Panc1 (cell line): ENCODE measurements at regions not wholly inside any gene's neighbourhood (a gene's known extent, or its start where the extent isn't known, plus 50 kb on each side); places are given as distances from the start of the nearest gene placed in this dataset.

Experiments
- ATAC-seq: fragments of 200-7000 bp; cut with Tn5 transposase; 2 replicates; pipeline ENCODE4 v1.9.1; 2020; ENCODE audit warnings: mild to moderate bottlenecking, moderate library complexity
- BruUV-seq: library from RNA; stranded (reverse); fragments of 400-500 nt; replicated peaks from 2 replicates; lab custom pipeline; 2021; lab: Mats Ljungman, UMichigan
- CTCF ChIA-PET: fragments of 300-600 bp; sonication (Branson Sonifier 250); formaldehyde crosslinking; loops from one replicate; lab custom pipeline; 2022; ENCODE audit warnings: antibody characterized with exemption; lab: Charles Lee
- POLR2A ChIA-PET: fragments of 300-600 bp; sonication (Branson Sonifier 250); formaldehyde crosslinking; loops from one replicate; lab custom pipeline; 2022; ENCODE audit warnings: antibody characterized with exemption; lab: Charles Lee
- DNase-seq: peaks from one replicate; pipeline ENCODE4 v3.0.0-alpha.2; 2010; ENCODE audit warnings: low read depth, low spot score
- H3K27ac ChIP-seq: 2 replicates; pipeline ENCODE4 v1.5.1; 2011; ENCODE audit warnings: mild to moderate bottlenecking, low read length, inconsistent platforms
- H3K27me3 ChIP-seq: fragments of 200-500 bp; sonication (Bioruptor generic); 2 replicates; pipeline ENCODE4 v1.6.0; 2014; ENCODE audit warnings: low read length, inconsistent platforms; ENCODE audit not compliant: control insufficient read depth, insufficient read depth
- H3K36me3 ChIP-seq: fragments of 200-500 bp; sonication (Bioruptor generic); 2 replicates; pipeline ENCODE4 v1.5.1; 2014; ENCODE audit warnings: inconsistent platforms, mild to moderate bottlenecking, low read length, moderate library complexity; ENCODE audit not compliant: control insufficient read depth, insufficient read depth
- H3K4me1 ChIP-seq: 2 replicates; pipeline ENCODE4 v1.5.1; 2011; ENCODE audit warnings: inconsistent platforms, mild to moderate bottlenecking, low read length, moderate library complexity; ENCODE audit not compliant: control insufficient read depth, insufficient read depth
- H3K4me3 ChIP-seq, 2 experiments: 2 replicates each; pipeline ENCODE4 v1.5.1; 2011 to 2012; ENCODE audit warnings: low read depth in 2 of 2, low read length in 2 of 2, mild to moderate bottlenecking in 2 of 2, inconsistent platforms in 1 of 2, moderate library complexity in 1 of 2
- H3K9me3 ChIP-seq: fragments of 200-500 bp; sonication (Bioruptor generic); 2 replicates; pipeline ENCODE4 v1.5.1; 2014; ENCODE audit warnings: low read depth, mild to moderate bottlenecking, inconsistent platforms, low read length, moderate library complexity; ENCODE audit not compliant: control insufficient read depth, insufficient read depth
- POLR2AphosphoS5 ChIP-seq: IDR thresholded peaks from 2 replicates; pipeline ENCODE4 v1.6.1; 2012; ENCODE audit warnings: mild to moderate bottlenecking, low read depth, low read length, moderate library complexity
- SIN3A ChIP-seq: IDR thresholded peaks from 2 replicates; pipeline ENCODE4 v1.6.1; 2012; ENCODE audit warnings: low read depth, mild to moderate bottlenecking, low read length, moderate library complexity, borderline replicate concordance; ENCODE audit not compliant: insufficient read depth
- TCF7L2 ChIP-seq: IDR thresholded peaks from 2 replicates; pipeline ENCODE4 v1.6.1; 2011; ENCODE audit warnings: mild to moderate bottlenecking, low read depth, low read length, inconsistent platforms
- in situ Hi-C: cut with HindIII; loops from 2 replicates; pipeline ENCODE4 v1.10.0; 2016; ENCODE audit warnings: low sequenced_read_pairs, low pct_unique_long_range_greater_than_20kb
- intact Hi-C: fragments of 100-400 bp; cut with micrococcal nuclease; formaldehyde crosslinking; loops from one replicate; pipeline ENCODE4 v1.10.0; 2022; ENCODE audit not compliant: unreplicated experiment
- TF ChIP-seq, protein P1 (sequence below), 2 experiments: IDR thresholded peaks; 2 replicates each; pipeline ENCODE4 v1.6.1; 2011 to 2012; ENCODE audit warnings: low read depth in 2 of 2, control low read depth in 1 of 2, low read length in 1 of 2, mild to moderate bottlenecking in 1 of 2, moderate library complexity in 1 of 2; ENCODE audit not compliant: insufficient read depth in 1 of 2
- TF ChIP-seq, protein P2 (sequence below): fragments of 450-650 bp; IDR thresholded peaks from 2 replicates; pipeline ENCODE4 v1.5.1; 2017; ENCODE audit warnings: mild to moderate bottlenecking

DNA sequence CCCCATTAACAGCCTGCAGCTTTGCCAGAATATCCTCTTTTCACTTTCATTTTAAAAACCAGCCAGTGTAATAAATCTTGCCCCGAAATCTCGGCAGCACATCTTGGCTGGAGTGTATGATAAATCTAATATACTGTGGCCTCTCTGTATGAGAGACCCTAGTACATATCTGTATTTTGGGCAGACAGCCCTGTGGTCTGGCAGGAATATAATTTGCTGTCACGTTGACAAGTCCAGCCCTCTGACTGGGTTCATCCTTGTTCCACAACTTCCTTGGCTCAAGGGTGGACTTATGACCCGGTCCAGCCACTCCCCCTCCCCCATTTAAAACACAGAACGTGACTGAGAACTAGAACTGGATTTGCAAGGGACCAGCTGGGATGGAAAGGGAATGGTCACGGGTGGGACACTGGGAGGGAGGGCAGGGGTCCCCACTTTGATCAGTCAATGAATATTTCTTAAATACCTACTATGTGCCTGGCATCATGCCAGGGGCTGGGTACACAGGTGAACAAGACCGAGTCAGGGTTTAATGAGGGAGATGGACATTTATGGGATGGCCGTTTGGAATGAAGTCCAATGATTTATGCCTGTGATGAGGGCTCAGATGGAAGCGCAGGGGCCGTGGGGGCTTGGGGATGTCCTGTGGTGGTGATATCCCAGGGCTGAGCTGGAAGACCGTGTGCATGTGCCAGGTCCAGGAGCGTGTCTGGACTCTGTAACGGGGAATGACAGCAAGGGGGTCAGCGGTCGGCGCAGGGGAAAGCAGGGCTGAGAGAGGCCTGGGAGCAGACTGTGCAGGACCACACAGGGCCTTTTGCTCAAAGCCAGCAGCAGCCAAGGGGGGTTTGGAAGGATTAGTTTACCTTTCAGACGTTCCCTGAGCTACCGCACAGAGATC lies 190.5 kb downstream of the PHETA1 start:
- H3K27me3 ChIP-seq, result peaks cover 4% of the 10 kb centered on the region; the same call in 1 of the 2 replicates
- intact Hi-C loops, result loop anchor here (5.0 kb wide), 1 partner anchor 156 kb away; no protein-coding TSS in a partner anchor
- ChIA-PET POLR2A (no interaction called here), CTCF (no interaction called here)
- no TSS peak for BruUV-seq
- no peaks in the 10 kb centered on the region for H3K4me1 ChIP-seq
- H3K4me3 ChIP-seq, result no peak overlapping the region
- in situ Hi-C loops, result no loop called here
- ATAC-seq (no peak), DNase-seq (no peak)
- no peaks in the 10 kb centered on the region for H3K9me3 ChIP-seq
- TF ChIP-seq, protein P1, sequence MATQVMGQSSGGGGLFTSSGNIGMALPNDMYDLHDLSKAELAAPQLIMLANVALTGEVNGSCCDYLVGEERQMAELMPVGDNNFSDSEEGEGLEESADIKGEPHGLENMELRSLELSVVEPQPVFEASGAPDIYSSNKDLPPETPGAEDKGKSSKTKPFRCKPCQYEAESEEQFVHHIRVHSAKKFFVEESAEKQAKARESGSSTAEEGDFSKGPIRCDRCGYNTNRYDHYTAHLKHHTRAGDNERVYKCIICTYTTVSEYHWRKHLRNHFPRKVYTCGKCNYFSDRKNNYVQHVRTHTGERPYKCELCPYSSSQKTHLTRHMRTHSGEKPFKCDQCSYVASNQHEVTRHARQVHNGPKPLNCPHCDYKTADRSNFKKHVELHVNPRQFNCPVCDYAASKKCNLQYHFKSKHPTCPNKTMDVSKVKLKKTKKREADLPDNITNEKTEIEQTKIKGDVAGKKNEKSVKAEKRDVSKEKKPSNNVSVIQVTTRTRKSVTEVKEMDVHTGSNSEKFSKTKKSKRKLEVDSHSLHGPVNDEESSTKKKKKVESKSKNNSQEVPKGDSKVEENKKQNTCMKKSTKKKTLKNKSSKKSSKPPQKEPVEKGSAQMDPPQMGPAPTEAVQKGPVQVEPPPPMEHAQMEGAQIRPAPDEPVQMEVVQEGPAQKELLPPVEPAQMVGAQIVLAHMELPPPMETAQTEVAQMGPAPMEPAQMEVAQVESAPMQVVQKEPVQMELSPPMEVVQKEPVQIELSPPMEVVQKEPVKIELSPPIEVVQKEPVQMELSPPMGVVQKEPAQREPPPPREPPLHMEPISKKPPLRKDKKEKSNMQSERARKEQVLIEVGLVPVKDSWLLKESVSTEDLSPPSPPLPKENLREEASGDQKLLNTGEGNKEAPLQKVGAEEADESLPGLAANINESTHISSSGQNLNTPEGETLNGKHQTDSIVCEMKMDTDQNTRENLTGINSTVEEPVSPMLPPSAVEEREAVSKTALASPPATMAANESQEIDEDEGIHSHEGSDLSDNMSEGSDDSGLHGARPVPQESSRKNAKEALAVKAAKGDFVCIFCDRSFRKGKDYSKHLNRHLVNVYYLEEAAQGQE (IDR thresholded peaks at IDR 0.05; ENCODE audit: insufficient read depth in 1 of 2, low read depth in 2 of 2, low read length in 1 of 2), result no peak
- no peak for TF ChIP-seq TCF7L2
- TF ChIP-seq, protein P2, sequence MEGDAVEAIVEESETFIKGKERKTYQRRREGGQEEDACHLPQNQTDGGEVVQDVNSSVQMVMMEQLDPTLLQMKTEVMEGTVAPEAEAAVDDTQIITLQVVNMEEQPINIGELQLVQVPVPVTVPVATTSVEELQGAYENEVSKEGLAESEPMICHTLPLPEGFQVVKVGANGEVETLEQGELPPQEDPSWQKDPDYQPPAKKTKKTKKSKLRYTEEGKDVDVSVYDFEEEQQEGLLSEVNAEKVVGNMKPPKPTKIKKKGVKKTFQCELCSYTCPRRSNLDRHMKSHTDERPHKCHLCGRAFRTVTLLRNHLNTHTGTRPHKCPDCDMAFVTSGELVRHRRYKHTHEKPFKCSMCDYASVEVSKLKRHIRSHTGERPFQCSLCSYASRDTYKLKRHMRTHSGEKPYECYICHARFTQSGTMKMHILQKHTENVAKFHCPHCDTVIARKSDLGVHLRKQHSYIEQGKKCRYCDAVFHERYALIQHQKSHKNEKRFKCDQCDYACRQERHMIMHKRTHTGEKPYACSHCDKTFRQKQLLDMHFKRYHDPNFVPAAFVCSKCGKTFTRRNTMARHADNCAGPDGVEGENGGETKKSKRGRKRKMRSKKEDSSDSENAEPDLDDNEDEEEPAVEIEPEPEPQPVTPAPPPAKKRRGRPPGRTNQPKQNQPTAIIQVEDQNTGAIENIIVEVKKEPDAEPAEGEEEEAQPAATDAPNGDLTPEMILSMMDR, result no peak
- TF ChIP-seq POLR2AphosphoS5, result no peak
- no peak for TF ChIP-seq SIN3A
- no peaks in the 10 kb centered on the region for H3K36me3 ChIP-seq
- H3K27ac ChIP-seq, result no peak overlapping the region

DNA sequence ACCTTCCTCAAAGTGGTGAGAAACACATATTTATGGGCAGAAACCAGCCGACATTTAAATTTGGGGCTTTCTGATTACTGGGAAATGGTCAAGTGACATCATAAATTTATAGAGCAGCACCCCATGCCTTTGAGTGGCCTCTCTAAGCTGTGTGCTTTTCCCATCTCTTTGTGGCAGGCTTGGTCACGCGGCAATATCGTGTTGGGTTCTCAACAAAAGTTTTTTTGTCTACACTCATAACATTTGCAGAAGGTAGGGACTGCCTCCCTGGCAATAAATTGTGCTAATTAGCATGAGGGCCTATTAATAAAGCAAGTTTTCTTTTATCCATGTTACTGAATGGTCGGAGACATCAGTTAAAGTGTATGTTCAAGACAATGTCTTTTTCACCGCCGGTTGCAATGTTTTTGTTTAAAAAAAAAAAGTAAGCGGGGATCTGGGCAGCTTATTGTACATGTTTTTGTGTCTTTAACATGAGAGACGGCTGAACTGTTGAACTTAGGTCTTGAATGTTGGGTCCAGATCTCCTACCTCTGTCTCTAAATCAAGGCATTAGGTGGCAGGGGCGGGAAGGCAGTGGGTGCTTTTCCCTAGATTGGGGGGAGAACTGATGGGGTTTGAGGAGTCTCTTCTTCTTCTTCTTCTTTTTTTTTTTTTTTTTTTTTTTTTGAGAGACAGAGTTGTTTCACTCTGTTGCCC lies 193.3 kb downstream of the PHETA1 start:
- no peak overlapping the region for H3K27ac ChIP-seq
- no TSS peak for BruUV-seq
- H3K36me3 ChIP-seq, result no peaks in the 10 kb centered on the region
- ChIA-PET CTCF (interaction anchor here (0.7 to 1.8 kb wide), 2 partner anchors 153 to 191 kb away, joined by 6 to 12 read pairs; no protein-coding TSS in a partner anchor), POLR2A (no interaction called here)
- no peaks in the 10 kb centered on the region for H3K4me1 ChIP-seq
- peaks cover 9% of the 10 kb centered on the region; the same call in 1 of the 2 replicates for H3K27me3 ChIP-seq
- intact Hi-C loops (loop anchor here (5.0 kb wide), 1 partner anchor 153 kb away; no protein-coding TSS in a partner anchor), in situ Hi-C loops (no loop called here)
- no peaks in the 10 kb centered on the region for H3K9me3 ChIP-seq
- no peak overlapping the region for H3K4me3 ChIP-seq
- DNase-seq, result no peak
- ATAC-seq, result no peak
- TF ChIP-seq SIN3A, result no peak
- TF ChIP-seq, protein P1 (IDR thresholded peaks at IDR 0.05; ENCODE audit: insufficient read depth in 1 of 2, low read depth in 2 of 2, low read length in 1 of 2), result no peak
- no peak for TF ChIP-seq TCF7L2
- TF ChIP-seq, protein P2, result no peak
- TF ChIP-seq POLR2AphosphoS5, result no peak
